ENCODE measurements at regions not wholly inside any gene's neighbourhood (a gene's known extent, or its start where the extent isn't known, plus 50 kb on each side); places are given as distances from the start of the nearest gene placed in this dataset.

GRCh38 chr13:53220038-53220437 is 191.4 kb downstream of the OLFM4 start:
- TF ChIP-seq CTCF (IDR thresholded peaks at IDR 0.05; ENCODE audit: borderline replicate concordance, extremely low read depth, low read length, poor library complexity, severe bottlenecking): no peak
- TF ChIP-seq EZH2 (IDR thresholded peaks at IDR 0.05; ENCODE audit: borderline replicate concordance, low read depth, low read length, severe bottlenecking): no peak
